GM12878 (cell line): ENCODE measurements at regions not wholly inside any gene's neighbourhood (a gene's known extent, or its start where the extent isn't known, plus 50 kb on each side); places are given as distances from the start of the nearest gene placed in this dataset.

Source experiments
- ATAC-seq: fragments of 200-7000 bp; cut with Tn5 transposase; 3 replicates; pipeline ENCODE4 v1.9.1; 2020; ENCODE audit warnings: mild to moderate bottlenecking, moderate library complexity
- BruUV-seq: library from RNA; stranded (reverse); fragments of 400-500 nt; replicated peaks from 2 replicates; lab custom pipeline; 2021; lab: Mats Ljungman, UMichigan
- CTCF ChIA-PET: fragments of 300-600 bp; sonication (Branson Sonifier 250); formaldehyde crosslinking; extraction: SDS; loops from one replicate; lab custom pipeline; 2021; ENCODE audit warnings: inconsistent platforms; lab: Yijun Ruan, JAX
- POLR2A ChIA-PET: fragments of 350-600 bp; formaldehyde crosslinking; extraction: SDS; loops from one replicate; lab custom pipeline; 2021; ENCODE audit warnings: inconsistent platforms; lab: Charles Lee
- RAD21 ChIA-PET: fragments of 300-600 bp; sonication (Branson Sonifier 250); formaldehyde crosslinking; loops from one replicate; lab custom pipeline; 2023; ENCODE audit warnings: antibody characterized with exemption; ENCODE audit not compliant: unreplicated experiment; lab: Charles Lee
- SMC1A ChIA-PET: fragments of 300-600 bp; sonication (Branson Sonifier 250); formaldehyde crosslinking; loops from one replicate; lab custom pipeline; 2023; ENCODE audit not compliant: unreplicated experiment, uncharacterized antibody; lab: Charles Lee
- DNase-seq: peaks from one replicate; pipeline ENCODE4 v3.0.0-alpha.2; 2011; ENCODE audit warnings: low read depth, low spot score
- FAIRE-seq: peaks from 3 replicates; lab custom pipeline; 2011; peaks lifted over from hg19 to GRCh38; lab: Jason Lieb, UNC
- H2AFZ ChIP-seq: 2 replicates; pipeline ENCODE4 v1.6.0; 2011; ENCODE audit warnings: low read depth, low read length, control low read depth; ENCODE audit not compliant: control insufficient read depth
- H3K27ac ChIP-seq: 2 replicates; pipeline ENCODE4 v1.5.1; 2011; ENCODE audit warnings: control low read depth; ENCODE audit not compliant: control insufficient read depth, insufficient read depth
- H3K27me3 ChIP-seq, 2 experiments: replicated peaks in 1 of 2; 2 replicates each; pipeline versions ENCODE4 v1.6.0 to v1.6.1; 2011; ENCODE audit warnings: low read length in 1 of 2; ENCODE audit not compliant: control insufficient read depth in 2 of 2, insufficient read depth in 2 of 2
- H3K36me3 ChIP-seq, 2 experiments: 2 replicates each; pipeline ENCODE4 v1.5.1; 2011; ENCODE audit warnings: low read length in 1 of 2; ENCODE audit not compliant: control insufficient read depth in 2 of 2, insufficient read depth in 2 of 2
- H3K4me1 ChIP-seq: 2 replicates; pipeline ENCODE4 v1.6.1; 2011; ENCODE audit warnings: mild to moderate bottlenecking, low read length, moderate library complexity, mixed read lengths; ENCODE audit not compliant: control insufficient read depth, insufficient read depth
- H3K4me2 ChIP-seq: 2 replicates; pipeline ENCODE4 v1.6.0; 2011; ENCODE audit warnings: control low read depth; ENCODE audit not compliant: control insufficient read depth, insufficient read depth
- H3K4me3 ChIP-seq: fragments of 200-600 bp; sonication (generic); 2 replicates; pipeline ENCODE4 v1.5.1; 2016
- H3K79me2 ChIP-seq: 2 replicates; pipeline ENCODE4 v1.6.0; 2011; ENCODE audit warnings: low read length; ENCODE audit not compliant: control insufficient read depth, insufficient read depth
- H3K9ac ChIP-seq: 2 replicates; pipeline ENCODE4 v1.8.0; 2011; ENCODE audit warnings: low read length, control low read depth, mixed read lengths; ENCODE audit not compliant: control insufficient read depth, insufficient read depth
- H3K9me3 ChIP-seq: replicated peaks from 3 replicates; pipeline ENCODE4 v1.5.1; 2011; ENCODE audit warnings: mild to moderate bottlenecking, low read length; ENCODE audit not compliant: control insufficient read depth, insufficient read depth
- H4K20me1 ChIP-seq: 2 replicates; pipeline ENCODE4 v1.6.0; 2011; ENCODE audit not compliant: control insufficient read depth, insufficient read depth
- ATF3 ChIP-seq: IDR thresholded peaks from 2 replicates; pipeline ENCODE4 v1.6.1; 2011; ENCODE audit warnings: low read depth, mild to moderate bottlenecking, low read length, moderate library complexity, borderline replicate concordance; ENCODE audit errors: extremely low read depth
- LARP7 ChIP-seq: fragments of 450-650 bp; IDR thresholded peaks from 2 replicates; pipeline ENCODE4 v1.6.1; 2017; ENCODE audit warnings: mild to moderate bottlenecking
- NKRF ChIP-seq: fragments of 450-650 bp; conservative IDR thresholded peaks from 2 replicates; pipeline ENCODE4 v1.6.1; 2017; ENCODE audit warnings: mild to moderate bottlenecking, moderate library complexity
- PAX8 ChIP-seq: fragments of 450-650 bp; IDR thresholded peaks from 2 replicates; pipeline ENCODE4 v1.6.1; 2017; ENCODE audit warnings: mild to moderate bottlenecking, moderate library complexity
- PKNOX1 ChIP-seq: fragments of 450-650 bp; IDR thresholded peaks from 2 replicates; pipeline ENCODE4 v1.6.1; 2016; ENCODE audit warnings: mild to moderate bottlenecking
- RELA ChIP-seq: fragments of 450-650 bp; IDR thresholded peaks from 2 replicates; pipeline ENCODE4 v1.8.0; 2014; ENCODE audit warnings: borderline replicate concordance; ENCODE audit not compliant: partially characterized antibody
- ZNF207 ChIP-seq: fragments of 450-650 bp; IDR thresholded peaks from 2 replicates; pipeline ENCODE4 v1.6.1; 2014; ENCODE audit warnings: antibody characterized with exemption, mild to moderate bottlenecking, borderline replicate concordance
- ZNF24 ChIP-seq: fragments of 450-650 bp; IDR thresholded peaks from 2 replicates; pipeline ENCODE4 v1.6.1; 2017; ENCODE audit warnings: antibody characterized with exemption, mild to moderate bottlenecking
- ZNF622 ChIP-seq: fragments of 450-650 bp; IDR thresholded peaks from 2 replicates; pipeline ENCODE4 v1.6.1; 2017; ENCODE audit warnings: mild to moderate bottlenecking, inconsistent platforms
- WGBS: methylation state at CpG from one replicate; pipeline ENCODE4 v1.1.6; 2016; ENCODE audit warnings: low lambda C conversion rate; ENCODE audit not compliant: insufficient replicate concordance, insufficient coverage; ENCODE audit errors: missing lambda C conversion rate; 5-methylcytosine and 5-hydroxymethylcytosine counted together
- in situ Hi-C: fragments of 300-500 bp; cut with MboI; formaldehyde crosslinking; loops from 9 replicates; pipeline ENCODE4 v1.14.3; 2018; ENCODE audit warnings: mixed read lengths
- intact Hi-C: fragments of 100-400 bp; cut with micrococcal nuclease; formaldehyde crosslinking; loops from one replicate; pipeline ENCODE4 v1.14.2; 2022; ENCODE audit not compliant: unreplicated experiment
- TF ChIP-seq, protein P1 (sequence below): IDR thresholded peaks from 2 replicates; pipeline ENCODE4 v1.6.1; 2011; ENCODE audit warnings: borderline replicate concordance, low read depth, mild to moderate bottlenecking, moderate library complexity, mixed read lengths, low read length; ENCODE audit not compliant: insufficient read depth; ENCODE audit errors: extremely low read length
- TF ChIP-seq, protein P2 (sequence below): fragments of 150-350 bp; IDR thresholded peaks from 2 replicates; pipeline ENCODE4 v1.6.1; 2014; ENCODE audit warnings: mild to moderate bottlenecking, low read depth, low read length

GRCh38 chr14:53531730-53532129, 378.6 kb upstream of the DDHD1 start:
- intact Hi-C loops: loop anchor here (10.0 kb wide), 2 partner anchors 403 to 493 kb away; no protein-coding TSS in a partner anchor
- no TSS peak for BruUV-seq

More at GRCh38 chr14:53531730-53532129, 378.6 kb upstream of the DDHD1 start:
- Histone ChIP-seq H3K27ac (no peak overlapping the region), H3K4me1 (peaks cover 4% of the 10 kb centered on the region), H3K4me3 (no peak overlapping the region), H3K9ac (no peak overlapping the region), H3K4me2 (no peak overlapping the region), H3K27me3 (no peaks in the 10 kb centered on the region; a peak in 2 of 4 replicates), H2AFZ (no peak overlapping the region), H4K20me1 (no peaks in the 10 kb centered on the region), H3K36me3 (no peaks in the 10 kb centered on the region), H3K79me2 (no peaks in the 10 kb centered on the region), H3K9me3 (no peaks in the 10 kb centered on the region)
- in situ Hi-C loops: loop anchor here (25.0 kb wide), 1 partner anchor 806 kb away; no protein-coding TSS in a partner anchor
- FAIRE-seq (no peak), ATAC-seq (no peak), DNase-seq (no peak)
- POLR2A ChIA-PET: no interaction called here
- RAD21 ChIA-PET: no interaction called here
- WGBS: 0% methylated on average over 1 of the region's 1 CpG
- SMC1A ChIA-PET: no interaction called here
- TF ChIP-seq PAX8: no peak
- no peak for TF ChIP-seq ZNF622
- TF ChIP-seq RELA: no peak
- TF ChIP-seq, protein P1, sequence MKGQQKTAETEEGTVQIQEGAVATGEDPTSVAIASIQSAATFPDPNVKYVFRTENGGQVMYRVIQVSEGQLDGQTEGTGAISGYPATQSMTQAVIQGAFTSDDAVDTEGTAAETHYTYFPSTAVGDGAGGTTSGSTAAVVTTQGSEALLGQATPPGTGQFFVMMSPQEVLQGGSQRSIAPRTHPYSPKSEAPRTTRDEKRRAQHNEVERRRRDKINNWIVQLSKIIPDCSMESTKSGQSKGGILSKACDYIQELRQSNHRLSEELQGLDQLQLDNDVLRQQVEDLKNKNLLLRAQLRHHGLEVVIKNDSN: no peak
- no peak for TF ChIP-seq NKRF
- no peak for TF ChIP-seq ZNF24
- no peak for TF ChIP-seq ZNF207
- no peak for TF ChIP-seq LARP7
- no peak for TF ChIP-seq PKNOX1
- no peak for TF ChIP-seq ATF3
- TF ChIP-seq, protein P2, sequence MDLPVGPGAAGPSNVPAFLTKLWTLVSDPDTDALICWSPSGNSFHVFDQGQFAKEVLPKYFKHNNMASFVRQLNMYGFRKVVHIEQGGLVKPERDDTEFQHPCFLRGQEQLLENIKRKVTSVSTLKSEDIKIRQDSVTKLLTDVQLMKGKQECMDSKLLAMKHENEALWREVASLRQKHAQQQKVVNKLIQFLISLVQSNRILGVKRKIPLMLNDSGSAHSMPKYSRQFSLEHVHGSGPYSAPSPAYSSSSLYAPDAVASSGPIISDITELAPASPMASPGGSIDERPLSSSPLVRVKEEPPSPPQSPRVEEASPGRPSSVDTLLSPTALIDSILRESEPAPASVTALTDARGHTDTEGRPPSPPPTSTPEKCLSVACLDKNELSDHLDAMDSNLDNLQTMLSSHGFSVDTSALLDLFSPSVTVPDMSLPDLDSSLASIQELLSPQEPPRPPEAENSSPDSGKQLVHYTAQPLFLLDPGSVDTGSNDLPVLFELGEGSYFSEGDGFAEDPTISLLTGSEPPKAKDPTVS: no peak
- CTCF ChIA-PET: interaction anchor here (1.3 to 1.4 kb wide), 2 partner anchors 7 to 816 kb away, joined by 3 read pairs; no protein-coding TSS in a partner anchor
